ENCODE measurements at regions not wholly inside any gene's neighbourhood (a gene's known extent, or its start where the extent isn't known, plus 50 kb on each side); places are given as distances from the start of the nearest gene placed in this dataset.

- no peak for DNase-seq (ENCODE audit: low read depth, low spot score)
Measured at GRCh38 chr12:66044731-66045130, 85.8 kb downstream of the LLPH start.

- no peak for DNase-seq (ENCODE audit: low read depth, low spot score)
Measured at GRCh38 chr12:66043035-66043434, 87.5 kb downstream of the LLPH start.

- DNase-seq (ENCODE audit: low read depth, low spot score) = no peak
Measured at GRCh38 chr12:66041651-66042363, 88.7 kb downstream of the LLPH start.

- DNase-seq (ENCODE audit: low read depth, low spot score) = peak; percentile 36
Measured at GRCh38 chr12:66036317-66036716, 94.2 kb downstream of the LLPH start.

GRCh38 chr12:66035288-66035966 lies 95.1 kb downstream of the LLPH start:
- peak; percentile 17 for DNase-seq (ENCODE audit: low read depth, low spot score)

- DNase-seq (ENCODE audit: low read depth, low spot score) = no peak
Measured at GRCh38 chr12:66033151-66033550, 97.4 kb downstream of the LLPH start.

GRCh38 chr12:66032739-66033138 lies 97.8 kb downstream of the LLPH start:
- DNase-seq (ENCODE audit: low read depth, low spot score) = no peak

GRCh38 chr12:66030217-66030781 lies 100.3 kb downstream of the LLPH start:
- no peak for DNase-seq (ENCODE audit: low read depth, low spot score)

GRCh38 chr12:66028390-66028789 lies 102.2 kb downstream of the LLPH start:
- DNase-seq (ENCODE audit: low read depth, low spot score) = no peak

- DNase-seq (ENCODE audit: low read depth, low spot score) = no peak
Measured at GRCh38 chr12:66025477-66025876, 105.1 kb downstream of the LLPH start.

GRCh38 chr12:66024949-66025348 lies 105.6 kb downstream of the LLPH start:
- DNase-seq (ENCODE audit: low read depth, low spot score) = no peak

GRCh38 chr12:66020481-66020880 lies 110.1 kb downstream of the LLPH start:
- no peak for DNase-seq (ENCODE audit: low read depth, low spot score)

- no peak for DNase-seq (ENCODE audit: low read depth, low spot score)
Measured at GRCh38 chr12:66017736-66018135, 112.8 kb downstream of the LLPH start.
